ENCODE measurements at regions not wholly inside any gene's neighbourhood (a gene's known extent, or its start where the extent isn't known, plus 50 kb on each side); places are given as distances from the start of the nearest gene placed in this dataset.

DNA sequence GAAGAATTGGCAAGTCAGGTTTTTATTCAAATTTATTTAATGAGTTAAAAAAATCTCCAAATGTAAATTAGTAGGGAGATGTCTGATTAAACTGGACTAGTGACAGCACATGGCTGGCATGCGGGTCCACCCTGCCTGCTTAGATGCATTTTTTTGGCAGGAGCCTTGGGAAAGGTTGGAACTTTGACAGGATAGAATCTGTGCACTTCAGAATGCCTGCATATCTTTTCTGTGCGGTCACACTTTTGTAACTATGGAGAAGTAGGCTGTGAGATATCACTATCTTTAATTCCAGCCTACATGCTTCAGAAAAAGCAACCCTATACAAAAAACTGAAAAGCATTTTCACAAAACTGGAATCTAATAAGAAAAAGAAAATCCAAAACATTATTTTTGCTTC is 317.8 kb downstream of the MBD2 start:
- TF ChIP-seq, protein P1, sequence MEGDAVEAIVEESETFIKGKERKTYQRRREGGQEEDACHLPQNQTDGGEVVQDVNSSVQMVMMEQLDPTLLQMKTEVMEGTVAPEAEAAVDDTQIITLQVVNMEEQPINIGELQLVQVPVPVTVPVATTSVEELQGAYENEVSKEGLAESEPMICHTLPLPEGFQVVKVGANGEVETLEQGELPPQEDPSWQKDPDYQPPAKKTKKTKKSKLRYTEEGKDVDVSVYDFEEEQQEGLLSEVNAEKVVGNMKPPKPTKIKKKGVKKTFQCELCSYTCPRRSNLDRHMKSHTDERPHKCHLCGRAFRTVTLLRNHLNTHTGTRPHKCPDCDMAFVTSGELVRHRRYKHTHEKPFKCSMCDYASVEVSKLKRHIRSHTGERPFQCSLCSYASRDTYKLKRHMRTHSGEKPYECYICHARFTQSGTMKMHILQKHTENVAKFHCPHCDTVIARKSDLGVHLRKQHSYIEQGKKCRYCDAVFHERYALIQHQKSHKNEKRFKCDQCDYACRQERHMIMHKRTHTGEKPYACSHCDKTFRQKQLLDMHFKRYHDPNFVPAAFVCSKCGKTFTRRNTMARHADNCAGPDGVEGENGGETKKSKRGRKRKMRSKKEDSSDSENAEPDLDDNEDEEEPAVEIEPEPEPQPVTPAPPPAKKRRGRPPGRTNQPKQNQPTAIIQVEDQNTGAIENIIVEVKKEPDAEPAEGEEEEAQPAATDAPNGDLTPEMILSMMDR (IDR thresholded peaks at IDR 0.05) = no peak
- no peak for TF ChIP-seq POLR2AphosphoS5 (IDR thresholded peaks at IDR 0.05)
- TF ChIP-seq POLR2A (IDR thresholded peaks at IDR 0.05) = no peak
